ENCODE measurements at regions not wholly inside any gene's neighbourhood (a gene's known extent, or its start where the extent isn't known, plus 50 kb on each side); places are given as distances from the start of the nearest gene placed in this dataset.

DNA sequence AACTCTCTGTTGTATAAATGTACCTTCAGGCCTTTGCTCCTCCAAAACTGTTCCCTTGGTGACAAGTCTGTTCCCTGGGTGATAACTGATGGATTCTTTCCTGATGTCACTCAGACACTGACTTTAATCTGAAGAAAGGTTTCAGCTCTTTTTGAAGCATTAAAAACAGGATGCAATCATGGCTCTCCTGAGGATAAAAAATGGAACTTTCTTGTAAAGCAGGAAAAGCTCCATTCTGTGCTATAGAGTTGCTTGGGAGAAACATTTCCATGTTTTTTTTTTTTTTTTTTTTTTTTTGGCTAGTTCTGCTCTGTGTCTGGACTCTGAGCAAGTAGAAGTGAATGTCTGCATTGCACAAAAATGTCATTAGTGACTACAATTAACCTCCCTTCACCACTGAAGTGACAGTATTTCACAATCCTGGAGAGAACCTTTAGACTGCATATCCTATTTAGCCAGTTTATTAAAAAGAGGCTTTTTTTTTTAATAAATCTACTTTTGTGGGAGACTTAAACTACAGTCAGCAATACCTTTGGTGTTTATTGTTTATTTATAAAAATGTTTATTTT is 101.7 kb upstream of the PRMT6 start:
- Mint-ChIP-seq H3K4me3 (no peak overlapping the region), H3K9me3 (no peaks in the 10 kb centered on the region), H3K27me3 (ENCODE audit: low read depth, poor library complexity) (no peaks in the 10 kb centered on the region), H3K27ac (no peak overlapping the region), H3K36me3 (ENCODE audit: low read depth) (no peaks in the 10 kb centered on the region), H3K4me1 (no peaks in the 10 kb centered on the region)
- TF ChIP-seq, protein P1, sequence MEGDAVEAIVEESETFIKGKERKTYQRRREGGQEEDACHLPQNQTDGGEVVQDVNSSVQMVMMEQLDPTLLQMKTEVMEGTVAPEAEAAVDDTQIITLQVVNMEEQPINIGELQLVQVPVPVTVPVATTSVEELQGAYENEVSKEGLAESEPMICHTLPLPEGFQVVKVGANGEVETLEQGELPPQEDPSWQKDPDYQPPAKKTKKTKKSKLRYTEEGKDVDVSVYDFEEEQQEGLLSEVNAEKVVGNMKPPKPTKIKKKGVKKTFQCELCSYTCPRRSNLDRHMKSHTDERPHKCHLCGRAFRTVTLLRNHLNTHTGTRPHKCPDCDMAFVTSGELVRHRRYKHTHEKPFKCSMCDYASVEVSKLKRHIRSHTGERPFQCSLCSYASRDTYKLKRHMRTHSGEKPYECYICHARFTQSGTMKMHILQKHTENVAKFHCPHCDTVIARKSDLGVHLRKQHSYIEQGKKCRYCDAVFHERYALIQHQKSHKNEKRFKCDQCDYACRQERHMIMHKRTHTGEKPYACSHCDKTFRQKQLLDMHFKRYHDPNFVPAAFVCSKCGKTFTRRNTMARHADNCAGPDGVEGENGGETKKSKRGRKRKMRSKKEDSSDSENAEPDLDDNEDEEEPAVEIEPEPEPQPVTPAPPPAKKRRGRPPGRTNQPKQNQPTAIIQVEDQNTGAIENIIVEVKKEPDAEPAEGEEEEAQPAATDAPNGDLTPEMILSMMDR (IDR thresholded peaks at IDR 0.05) = no peak
- DNase-seq = no peak

DNA sequence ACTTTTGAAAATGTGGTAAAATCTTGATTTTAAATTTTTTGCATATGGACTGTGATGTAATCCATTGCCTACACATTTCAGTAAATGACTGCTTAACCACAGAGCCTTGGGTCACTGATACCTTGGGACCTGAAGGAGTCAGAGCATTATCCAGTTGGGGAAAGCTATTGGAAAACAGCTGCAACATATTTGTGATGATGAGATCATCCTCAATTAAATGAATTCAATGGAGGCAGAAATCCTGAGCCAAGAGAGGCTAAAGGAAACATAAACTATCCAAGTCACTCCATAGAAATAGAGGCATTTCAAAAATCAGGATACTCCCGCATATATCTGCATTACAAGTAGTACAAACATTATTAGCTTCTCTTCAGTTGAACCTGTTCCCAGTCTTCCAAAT is 99.8 kb upstream of the PRMT6 start:
- no peak overlapping the region for H3K4me3 Mint-ChIP-seq

DNA sequence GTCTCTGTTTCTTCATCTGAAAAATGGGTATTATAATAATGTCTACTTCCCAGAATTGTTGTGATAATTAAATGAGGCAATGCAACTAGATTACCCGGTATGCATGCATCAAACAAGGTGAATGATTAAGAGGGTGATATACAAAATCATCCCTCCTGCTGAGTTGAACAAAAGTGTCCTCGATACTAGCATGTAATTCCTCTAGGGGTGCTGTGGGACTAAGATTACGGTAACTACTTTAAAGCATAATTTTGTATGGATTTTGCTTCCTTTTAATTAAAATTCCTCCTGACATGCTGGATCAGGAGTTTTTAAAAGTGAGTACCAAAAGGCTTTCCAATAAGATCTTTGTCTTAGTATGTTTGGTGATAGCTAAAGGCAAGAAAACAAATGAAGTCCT is 98.7 kb upstream of the PRMT6 start:
- no peaks in the 10 kb centered on the region for H3K4me1 Mint-ChIP-seq
- no peaks in the 10 kb centered on the region for H3K36me3 Mint-ChIP-seq (ENCODE audit: low read depth)
- no peak overlapping the region for H3K27ac Mint-ChIP-seq
- TF ChIP-seq, protein P1 (IDR thresholded peaks at IDR 0.05) = no peak
- no peaks in the 10 kb centered on the region for H3K9me3 Mint-ChIP-seq
- H3K4me3 Mint-ChIP-seq = no peak overlapping the region
- H3K27me3 Mint-ChIP-seq (ENCODE audit: low read depth, poor library complexity) = no peaks in the 10 kb centered on the region
- no peak for DNase-seq

More for the DNA sequence above, 99.8 kb upstream of the PRMT6 start:
- Mint-ChIP-seq H3K4me1 (no peaks in the 10 kb centered on the region), H3K36me3 (ENCODE audit: low read depth) (no peaks in the 10 kb centered on the region), H3K27ac (no peak overlapping the region), H3K27me3 (ENCODE audit: low read depth, poor library complexity) (no peaks in the 10 kb centered on the region), H3K9me3 (no peaks in the 10 kb centered on the region)
- TF ChIP-seq, protein P1 (IDR thresholded peaks at IDR 0.05) = no peak
- DNase-seq = no peak

DNA sequence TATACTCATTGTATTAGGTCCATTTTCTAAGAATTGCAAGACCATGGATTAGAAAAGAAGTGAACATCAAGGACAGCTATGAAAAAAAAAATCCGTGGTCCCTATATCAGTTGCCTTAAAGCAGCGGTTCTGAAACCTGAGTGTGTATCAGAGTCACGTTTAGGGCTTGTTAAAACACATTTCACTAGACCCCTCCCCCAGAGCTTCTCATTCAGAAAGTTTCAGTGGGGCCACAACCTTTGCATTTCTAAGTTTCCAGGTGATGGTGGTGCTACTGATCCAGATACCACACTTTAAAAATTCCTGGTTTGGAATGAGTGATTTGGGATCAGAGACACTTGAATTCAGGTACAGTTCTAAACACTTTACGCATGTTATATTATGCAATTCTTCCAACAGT is 96.1 kb upstream of the PRMT6 start:
- Mint-ChIP-seq H3K27me3 (ENCODE audit: low read depth, poor library complexity) (no peaks in the 10 kb centered on the region), H3K36me3 (ENCODE audit: low read depth) (no peaks in the 10 kb centered on the region), H3K9me3 (no peaks in the 10 kb centered on the region), H3K27ac (no peak overlapping the region), H3K4me1 (no peaks in the 10 kb centered on the region), H3K4me3 (no peak overlapping the region)
- no peak for DNase-seq
- TF ChIP-seq, protein P1 (IDR thresholded peaks at IDR 0.05) = no peak

DNA sequence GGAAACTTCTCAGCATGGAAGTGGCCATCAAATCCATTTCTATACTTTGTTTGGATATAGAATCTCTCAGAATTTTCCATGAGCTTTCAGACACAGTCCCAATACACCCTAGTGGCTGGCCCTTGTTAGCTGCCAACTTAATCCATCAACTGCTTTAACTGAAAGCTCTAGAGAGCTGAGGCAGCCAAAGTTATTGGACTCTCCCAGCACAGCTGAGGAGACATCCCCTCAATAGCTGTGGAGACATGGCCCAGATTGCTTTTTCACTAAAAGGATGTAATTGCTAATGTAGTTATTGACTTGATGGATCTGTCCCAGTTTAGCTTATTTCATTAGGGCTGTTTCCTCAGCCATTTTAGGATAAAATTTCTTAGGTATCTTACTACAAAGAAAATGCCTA is 94.8 kb upstream of the PRMT6 start:
- TF ChIP-seq, protein P1 (IDR thresholded peaks at IDR 0.05) = no peak
- Mint-ChIP-seq H3K4me3 (no peak overlapping the region), H3K27ac (no peak overlapping the region), H3K36me3 (ENCODE audit: low read depth) (no peaks in the 10 kb centered on the region), H3K4me1 (no peaks in the 10 kb centered on the region), H3K9me3 (no peaks in the 10 kb centered on the region), H3K27me3 (ENCODE audit: low read depth, poor library complexity) (no peaks in the 10 kb centered on the region)
- DNase-seq = no peak

DNA sequence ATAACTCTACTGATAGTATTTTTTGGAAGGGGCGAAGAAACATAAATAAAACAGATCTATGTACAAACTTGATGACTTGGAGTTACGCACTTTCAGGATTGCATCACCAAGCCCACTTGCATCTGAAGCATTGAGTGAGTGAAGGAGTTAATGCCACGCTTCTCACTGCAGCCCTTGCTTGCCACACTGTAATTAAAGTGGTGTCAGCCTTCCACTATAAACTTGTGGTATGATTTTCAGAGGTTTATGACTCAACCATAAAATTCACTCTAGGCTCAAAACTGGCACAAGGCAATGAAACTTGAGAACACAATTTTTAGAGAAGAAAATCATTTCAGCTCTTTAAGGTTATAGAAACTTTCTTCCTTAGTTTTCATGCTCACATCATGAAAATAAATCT is 93.9 kb upstream of the PRMT6 start:
- Mint-ChIP-seq H3K27ac (no peak overlapping the region), H3K4me3 (no peak overlapping the region), H3K9me3 (no peaks in the 10 kb centered on the region), H3K27me3 (ENCODE audit: low read depth, poor library complexity) (no peaks in the 10 kb centered on the region), H3K4me1 (no peaks in the 10 kb centered on the region), H3K36me3 (ENCODE audit: low read depth) (no peaks in the 10 kb centered on the region)
- TF ChIP-seq, protein P1 (IDR thresholded peaks at IDR 0.05) = no peak
- DNase-seq = no peak

All from nephron progenitor cell (in vitro differentiated cells).